ENCODE measurements at regions not wholly inside any gene's neighbourhood (a gene's known extent, or its start where the extent isn't known, plus 50 kb on each side); places are given as distances from the start of the nearest gene placed in this dataset.

DNA sequence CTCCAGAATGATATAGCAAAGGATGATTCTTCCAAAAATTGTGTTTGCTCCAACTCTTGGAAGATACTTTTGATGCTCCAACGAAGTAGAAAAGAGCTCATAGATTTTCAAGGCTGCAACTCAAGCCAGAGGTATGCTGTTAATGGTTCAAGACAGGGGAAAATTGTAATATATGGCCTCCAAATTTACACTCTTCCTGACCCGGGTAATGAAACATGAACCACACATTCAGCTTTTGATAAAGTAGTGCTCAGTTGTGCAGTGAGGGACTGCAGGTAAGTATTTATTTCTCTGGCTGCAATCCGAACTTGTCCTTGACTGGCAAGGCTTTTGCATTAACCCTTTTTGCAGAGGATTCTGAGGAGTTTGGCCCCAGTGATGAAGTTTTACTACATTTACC, 446.4 kb downstream of the RASEF start:
- FAIRE-seq: no peak
- no peak overlapping the region for H3K4me3 ChIP-seq (ENCODE audit: low read depth, low read length)
- no peaks in the 10 kb centered on the region for H3K27me3 ChIP-seq (ENCODE audit: control insufficient read depth, insufficient read depth, low read length)
- no peaks in the 10 kb centered on the region for H3K36me3 ChIP-seq (ENCODE audit: control insufficient read depth, insufficient read depth, low read length)
- TF ChIP-seq CTCF (IDR thresholded peaks at IDR 0.05; ENCODE audit: insufficient read depth, low read length, severe bottlenecking): no peak
- no peak for DNase-seq (ENCODE audit: low read depth)

GRCh38 chr9:82621447-82621846, 441.5 kb downstream of the RASEF start:
- peak; percentile 69 for DNase-seq (ENCODE audit: low read depth)
- no peaks in the 10 kb centered on the region for H3K27me3 ChIP-seq (ENCODE audit: control insufficient read depth, insufficient read depth, low read length)
- no peak for TF ChIP-seq CTCF (IDR thresholded peaks at IDR 0.05; ENCODE audit: insufficient read depth, low read length, severe bottlenecking)
- H3K4me3 ChIP-seq (ENCODE audit: low read depth, low read length): no peak overlapping the region
- no peaks in the 10 kb centered on the region for H3K36me3 ChIP-seq (ENCODE audit: control insufficient read depth, insufficient read depth, low read length)
- no peak for FAIRE-seq

DNA sequence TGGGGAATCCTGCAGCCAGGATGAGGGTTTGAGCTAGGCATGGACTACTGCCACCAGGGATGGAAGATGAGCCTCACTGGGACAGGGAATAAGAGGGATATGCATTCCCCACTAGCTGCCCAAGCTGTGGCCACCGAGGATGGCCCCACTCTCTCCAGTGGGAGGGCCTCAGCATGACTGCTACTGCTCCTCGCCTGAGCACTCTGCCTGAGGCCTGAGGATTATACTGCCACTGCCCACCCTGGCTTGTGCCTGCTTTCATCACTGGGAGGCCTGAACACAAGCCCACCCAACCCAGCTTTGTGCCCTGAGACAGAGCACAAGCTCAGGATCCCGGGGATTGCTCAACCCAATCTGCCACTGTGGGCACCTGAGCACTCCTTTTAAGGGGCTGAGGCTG, 425.6 kb downstream of the RASEF start:
- Histone ChIP-seq H3K36me3 (ENCODE audit: control insufficient read depth, insufficient read depth, low read length) (no peaks in the 10 kb centered on the region), H3K4me3 (ENCODE audit: low read depth, low read length) (no peak overlapping the region), H3K27me3 (ENCODE audit: control insufficient read depth, insufficient read depth, low read length) (no peaks in the 10 kb centered on the region)
- DNase-seq (ENCODE audit: low read depth) (no peak), FAIRE-seq (no peak)
- no peak for TF ChIP-seq CTCF (IDR thresholded peaks at IDR 0.05; ENCODE audit: insufficient read depth, low read length, severe bottlenecking)

GRCh38 chr9:82645600-82645999, 417.3 kb downstream of the RASEF start:
- FAIRE-seq (no peak), DNase-seq (ENCODE audit: low read depth) (peak; percentile 50)
- TF ChIP-seq CTCF (IDR thresholded peaks at IDR 0.05; ENCODE audit: insufficient read depth, low read length, severe bottlenecking): no peak
- Histone ChIP-seq H3K4me3 (ENCODE audit: low read depth, low read length) (no peak overlapping the region), H3K36me3 (ENCODE audit: control insufficient read depth, insufficient read depth, low read length) (no peaks in the 10 kb centered on the region), H3K27me3 (ENCODE audit: control insufficient read depth, insufficient read depth, low read length) (no peaks in the 10 kb centered on the region)

GRCh38 chr9:82650368-82650767, 412.6 kb downstream of the RASEF start:
- FAIRE-seq: no peak
- Histone ChIP-seq H3K27me3 (ENCODE audit: control insufficient read depth, insufficient read depth, low read length) (no peaks in the 10 kb centered on the region), H3K36me3 (ENCODE audit: control insufficient read depth, insufficient read depth, low read length) (no peaks in the 10 kb centered on the region), H3K4me3 (ENCODE audit: low read depth, low read length) (no peak overlapping the region)
- TF ChIP-seq CTCF (IDR thresholded peaks at IDR 0.05; ENCODE audit: insufficient read depth, low read length, severe bottlenecking): no peak
- no peak for DNase-seq (ENCODE audit: low read depth)

GRCh38 chr9:82651474-82651873, 411.5 kb downstream of the RASEF start:
- Histone ChIP-seq H3K36me3 (ENCODE audit: control insufficient read depth, insufficient read depth, low read length) (no peaks in the 10 kb centered on the region), H3K27me3 (ENCODE audit: control insufficient read depth, insufficient read depth, low read length) (no peaks in the 10 kb centered on the region), H3K4me3 (ENCODE audit: low read depth, low read length) (no peak overlapping the region)
- TF ChIP-seq CTCF (IDR thresholded peaks at IDR 0.05; ENCODE audit: insufficient read depth, low read length, severe bottlenecking): no peak
- DNase-seq (ENCODE audit: low read depth): no peak
- FAIRE-seq: no peak

Data from bronchial epithelial cell (primary cell).